ENCODE measurements at regions not wholly inside any gene's neighbourhood (a gene's known extent, or its start where the extent isn't known, plus 50 kb on each side); places are given as distances from the start of the nearest gene placed in this dataset.

DNA sequence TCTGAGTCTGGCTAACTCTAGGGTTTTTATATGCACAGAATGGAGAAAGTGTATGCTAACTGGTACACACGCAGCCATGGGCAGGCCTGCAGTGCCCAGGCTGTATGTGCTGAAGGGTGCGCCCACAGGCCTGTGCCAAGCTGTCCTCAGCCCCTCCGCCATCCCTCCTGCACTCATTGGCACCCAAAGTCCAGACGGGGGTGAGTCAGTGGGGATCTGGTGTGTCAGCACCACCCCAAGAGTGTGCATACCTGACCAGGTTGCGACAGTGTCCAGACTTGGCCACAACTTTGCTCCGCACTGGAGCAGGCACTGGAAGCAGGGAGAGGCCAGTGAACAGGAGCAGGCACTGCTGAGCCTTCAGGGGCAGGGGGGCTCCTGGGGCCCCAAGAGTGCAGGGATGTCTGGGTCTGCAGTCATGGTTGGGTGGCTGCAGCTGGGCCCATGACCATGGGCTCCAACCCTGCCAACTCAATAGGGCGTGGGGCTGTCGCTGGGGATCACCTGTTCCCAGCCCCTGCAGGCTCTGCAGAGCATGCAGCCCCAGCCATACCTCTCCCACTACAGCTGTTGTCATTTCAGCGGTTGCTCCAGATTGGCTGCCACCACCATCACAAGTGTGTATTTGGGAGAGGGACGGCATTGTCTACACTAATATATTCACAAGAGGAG is 717.8 kb downstream of the EPHA7 start:
- DNase-seq, result no peak
- H3K36me3 ChIP-seq (ENCODE audit: low read depth), result no peaks in the 10 kb centered on the region
- H3K4me3 ChIP-seq, result no peak overlapping the region
- no peaks in the 10 kb centered on the region for H3K9me3 ChIP-seq
- intact Hi-C loops (cut with DNase I, micrococcal nuclease), result no loop called here
- TF ChIP-seq, protein P1, sequence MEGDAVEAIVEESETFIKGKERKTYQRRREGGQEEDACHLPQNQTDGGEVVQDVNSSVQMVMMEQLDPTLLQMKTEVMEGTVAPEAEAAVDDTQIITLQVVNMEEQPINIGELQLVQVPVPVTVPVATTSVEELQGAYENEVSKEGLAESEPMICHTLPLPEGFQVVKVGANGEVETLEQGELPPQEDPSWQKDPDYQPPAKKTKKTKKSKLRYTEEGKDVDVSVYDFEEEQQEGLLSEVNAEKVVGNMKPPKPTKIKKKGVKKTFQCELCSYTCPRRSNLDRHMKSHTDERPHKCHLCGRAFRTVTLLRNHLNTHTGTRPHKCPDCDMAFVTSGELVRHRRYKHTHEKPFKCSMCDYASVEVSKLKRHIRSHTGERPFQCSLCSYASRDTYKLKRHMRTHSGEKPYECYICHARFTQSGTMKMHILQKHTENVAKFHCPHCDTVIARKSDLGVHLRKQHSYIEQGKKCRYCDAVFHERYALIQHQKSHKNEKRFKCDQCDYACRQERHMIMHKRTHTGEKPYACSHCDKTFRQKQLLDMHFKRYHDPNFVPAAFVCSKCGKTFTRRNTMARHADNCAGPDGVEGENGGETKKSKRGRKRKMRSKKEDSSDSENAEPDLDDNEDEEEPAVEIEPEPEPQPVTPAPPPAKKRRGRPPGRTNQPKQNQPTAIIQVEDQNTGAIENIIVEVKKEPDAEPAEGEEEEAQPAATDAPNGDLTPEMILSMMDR (IDR thresholded peaks at IDR 0.05), result no peak
- ATAC-seq, result peak; percentile 9
- no peaks in the 10 kb centered on the region for H3K4me1 ChIP-seq (ENCODE audit: low read depth)

- DNase-seq (no peak), ATAC-seq (no peak)
- H3K4me1 ChIP-seq (ENCODE audit: low read depth), result no peaks in the 10 kb centered on the region
- intact Hi-C loops (cut with DNase I, micrococcal nuclease), result no loop called here
- TF ChIP-seq, protein P1 (IDR thresholded peaks at IDR 0.05), result no peak
- H3K36me3 ChIP-seq (ENCODE audit: low read depth), result no peaks in the 10 kb centered on the region
- no peaks in the 10 kb centered on the region for H3K9me3 ChIP-seq
- no peak overlapping the region for H3K4me3 ChIP-seq
These were observed 718.9 kb downstream of the EPHA7 start for GRCh38 chr6:92700411-92700810.

- Histone ChIP-seq H3K4me1 (ENCODE audit: low read depth) (no peaks in the 10 kb centered on the region), H3K9me3 (no peaks in the 10 kb centered on the region), H3K36me3 (ENCODE audit: low read depth) (no peaks in the 10 kb centered on the region), H3K4me3 (no peak overlapping the region)
- DNase-seq (no peak), ATAC-seq (no peak)
- TF ChIP-seq, protein P1 (IDR thresholded peaks at IDR 0.05), result no peak
- intact Hi-C loops (cut with DNase I, micrococcal nuclease), result no loop called here
These were observed 728.3 kb downstream of the EPHA7 start for GRCh38 chr6:92690997-92691599.

- H3K4me3 ChIP-seq, result no peak overlapping the region
- ATAC-seq, result no peak
- H3K4me1 ChIP-seq (ENCODE audit: low read depth), result no peaks in the 10 kb centered on the region
- intact Hi-C loops (cut with DNase I, micrococcal nuclease), result no loop called here
- DNase-seq, result no peak
- TF ChIP-seq, protein P1 (IDR thresholded peaks at IDR 0.05), result no peak
- H3K9me3 ChIP-seq, result no peaks in the 10 kb centered on the region
- H3K36me3 ChIP-seq (ENCODE audit: low read depth), result no peaks in the 10 kb centered on the region
These were observed 731.0 kb downstream of the EPHA7 start for GRCh38 chr6:92688342-92688741.

DNA sequence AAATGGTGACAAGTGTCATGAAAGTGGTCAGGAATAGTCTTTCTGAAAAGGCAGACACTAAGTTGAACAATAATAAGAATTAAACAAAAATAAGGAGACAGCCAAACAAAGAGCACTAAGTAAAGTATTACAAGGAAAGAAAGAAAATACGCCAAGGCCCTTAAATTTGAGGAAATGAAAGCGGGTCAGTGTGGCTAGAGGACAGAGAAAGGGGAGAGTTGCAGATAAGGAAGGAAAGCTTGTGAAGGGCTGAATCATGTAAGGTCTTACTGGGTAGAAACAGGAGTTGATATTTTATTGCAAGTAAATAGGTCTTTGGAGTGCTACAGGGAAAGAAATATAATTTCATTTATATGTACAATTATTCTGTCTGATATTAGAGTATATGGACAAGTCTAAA is 732.1 kb downstream of the EPHA7 start:
- no peaks in the 10 kb centered on the region for H3K36me3 ChIP-seq (ENCODE audit: low read depth)
- DNase-seq (no peak), ATAC-seq (no peak)
- H3K4me1 ChIP-seq (ENCODE audit: low read depth), result no peaks in the 10 kb centered on the region
- TF ChIP-seq, protein P1 (IDR thresholded peaks at IDR 0.05), result no peak
- no peak overlapping the region for H3K4me3 ChIP-seq
- intact Hi-C loops (cut with DNase I, micrococcal nuclease), result no loop called here
- H3K9me3 ChIP-seq, result no peaks in the 10 kb centered on the region
